Skeletal muscle tissue (tissue), 3 donors: ENCODE measurements at regions not wholly inside any gene's neighbourhood (a gene's known extent, or its start where the extent isn't known, plus 50 kb on each side); places are given as distances from the start of the nearest gene placed in this dataset.
"Not testable (repeated sequence)": the region's sequence is repeated elsewhere in the genome, so short reads cannot be mapped to it uniquely, and the experiment has no call there.

Experiments used
- H3K27ac ChIP-seq: one replicate; pipeline ENCODE4 v1.7.0; 2013; ENCODE audit warnings: mild to moderate bottlenecking, low read depth, low read length, inconsistent platforms
- H3K27me3 ChIP-seq, 3 donors: one replicate each; pipeline ENCODE4 v1.7.0; 2013; ENCODE audit warnings: low read length in 3 of 3; ENCODE audit not compliant: control insufficient read depth in 3 of 3, insufficient read depth in 3 of 3
- H3K36me3 ChIP-seq, 3 donors: one replicate each; pipeline ENCODE4 v1.7.0; 2013; ENCODE audit warnings: low read length in 3 of 3; ENCODE audit not compliant: control insufficient read depth in 3 of 3, insufficient read depth in 3 of 3
- H3K4me1 ChIP-seq, 3 donors: one replicate each; pipeline ENCODE4 v1.7.0; 2013; ENCODE audit warnings: low read length in 3 of 3, mild to moderate bottlenecking in 3 of 3; ENCODE audit not compliant: control insufficient read depth in 3 of 3, insufficient read depth in 3 of 3
- H3K4me3 ChIP-seq, 3 donors: one replicate each; pipeline ENCODE4 v1.7.0; 2013; ENCODE audit warnings: low read length in 3 of 3
- H3K9ac ChIP-seq, 3 donors: one replicate each; pipeline ENCODE4 v1.7.0; 2013; ENCODE audit warnings: low read length in 3 of 3, mild to moderate bottlenecking in 3 of 3, moderate library complexity in 2 of 3, low read depth in 1 of 3
- H3K9me3 ChIP-seq, 3 donors: one replicate each; pipeline ENCODE4 v1.7.0; 2013; ENCODE audit warnings: low read length in 3 of 3; ENCODE audit not compliant: control insufficient read depth in 3 of 3
- donor health status: Osteomylitis.

GRCh38 chr2:142615876-142616275 lies 261.6 kb upstream of the KYNU start:
- no peaks in the 10 kb centered on the region for H3K9me3 ChIP-seq
- no peaks in the 10 kb centered on the region for H3K4me1 ChIP-seq
- H3K36me3 ChIP-seq: no peaks in the 10 kb centered on the region
- H3K27ac ChIP-seq: no peak overlapping the region
- H3K9ac ChIP-seq: no peak overlapping the region
- no peak overlapping the region for H3K4me3 ChIP-seq
- no peaks in the 10 kb centered on the region for H3K27me3 ChIP-seq

- H3K9ac ChIP-seq, H3K4me1 ChIP-seq, H3K9me3 ChIP-seq, H3K4me3 ChIP-seq, H3K27me3 ChIP-seq, H3K36me3 ChIP-seq, H3K27ac ChIP-seq: not testable (repeated sequence)
Measured at GRCh38 chr2:142613193-142613592, 264.3 kb upstream of the KYNU start.

DNA sequence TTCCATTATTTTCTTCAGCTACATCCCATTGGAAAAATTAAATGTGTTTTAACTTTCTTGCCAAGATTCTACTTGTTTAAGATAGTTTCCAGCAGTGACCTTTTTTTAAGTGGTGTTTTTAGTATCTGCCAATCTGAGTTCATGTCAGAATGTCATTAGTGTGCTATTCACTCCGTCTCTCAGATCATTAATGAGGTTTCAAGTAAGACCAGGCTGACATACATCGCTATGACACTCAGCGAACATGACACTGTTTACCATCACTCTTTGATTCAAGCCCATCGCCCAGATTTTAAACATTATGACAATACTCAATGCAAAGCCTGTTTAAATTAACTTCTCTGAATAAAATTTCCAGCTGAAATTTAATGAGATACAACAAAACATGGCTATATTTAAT lies 272.0 kb upstream of the KYNU start:
- no peaks in the 10 kb centered on the region for H3K4me1 ChIP-seq
- H3K9ac ChIP-seq: no peak overlapping the region
- no peak overlapping the region for H3K4me3 ChIP-seq
- H3K27ac ChIP-seq: no peak overlapping the region
- no peaks in the 10 kb centered on the region for H3K36me3 ChIP-seq
- H3K9me3 ChIP-seq: no peaks in the 10 kb centered on the region
- H3K27me3 ChIP-seq: no peaks in the 10 kb centered on the region

DNA sequence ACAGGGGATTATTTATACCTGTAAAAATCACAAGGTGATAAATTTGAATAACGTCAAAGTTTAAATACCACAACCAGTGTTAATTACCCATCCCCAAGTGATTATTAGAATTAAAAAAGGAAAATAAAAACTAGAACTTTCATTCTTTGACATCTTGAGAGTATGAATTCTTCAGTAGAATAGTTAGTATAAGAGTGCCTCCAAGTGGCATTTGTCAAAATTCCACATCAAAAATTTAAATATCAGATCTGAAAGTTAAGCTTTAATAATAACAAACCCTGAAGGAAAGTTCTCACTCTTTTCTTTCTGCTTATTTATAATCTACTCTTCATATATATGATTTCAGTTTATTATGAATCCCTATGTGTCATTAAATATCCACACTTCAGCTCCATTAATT lies 273.7 kb upstream of the KYNU start:
- no peak overlapping the region for H3K9ac ChIP-seq
- H3K4me1 ChIP-seq: no peaks in the 10 kb centered on the region
- H3K27me3 ChIP-seq: no peaks in the 10 kb centered on the region
- no peak overlapping the region for H3K4me3 ChIP-seq
- H3K36me3 ChIP-seq: no peaks in the 10 kb centered on the region
- no peaks in the 10 kb centered on the region for H3K9me3 ChIP-seq
- no peak overlapping the region for H3K27ac ChIP-seq

DNA sequence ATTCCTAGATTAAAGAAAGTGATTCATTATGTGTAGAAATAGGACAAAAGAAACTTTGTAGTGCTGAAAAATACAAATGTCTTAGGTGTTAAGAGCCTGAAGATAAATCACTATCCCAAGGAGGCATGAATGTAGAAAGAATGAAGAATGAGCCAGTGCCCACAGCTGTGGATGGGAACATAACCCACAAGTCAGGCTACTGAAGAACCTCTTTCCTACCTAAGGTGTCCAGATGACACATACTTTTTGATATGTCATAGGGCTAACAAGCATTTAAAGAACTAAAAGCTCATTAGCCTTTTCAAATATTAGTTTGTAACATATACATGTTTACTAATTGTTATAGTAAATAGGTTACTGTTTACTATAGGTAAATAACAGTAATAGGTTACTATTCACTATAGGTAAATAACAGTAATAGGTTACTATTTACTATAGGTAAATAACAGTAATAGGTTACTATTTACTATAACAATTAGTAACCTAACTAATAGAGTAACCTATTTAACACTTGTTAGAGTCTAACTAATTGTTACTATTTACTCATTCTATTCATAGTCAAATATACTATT lies 275.0 kb upstream of the KYNU start:
- Histone ChIP-seq H3K9me3 (no peaks in the 10 kb centered on the region), H3K27me3 (no peaks in the 10 kb centered on the region), H3K4me1 (no peaks in the 10 kb centered on the region), H3K4me3 (no peak overlapping the region), H3K9ac (no peak overlapping the region), H3K36me3 (no peaks in the 10 kb centered on the region), H3K27ac (no peak overlapping the region)

- no peak overlapping the region for H3K4me3 ChIP-seq
- H3K9me3 ChIP-seq: no peaks in the 10 kb centered on the region
- H3K27me3 ChIP-seq: no peaks in the 10 kb centered on the region
- no peaks in the 10 kb centered on the region for H3K36me3 ChIP-seq
- H3K4me1 ChIP-seq: no peaks in the 10 kb centered on the region
- H3K27ac ChIP-seq: no peak overlapping the region
- no peak overlapping the region for H3K9ac ChIP-seq
Measured at GRCh38 chr2:142601794-142602193, 275.7 kb upstream of the KYNU start.

DNA sequence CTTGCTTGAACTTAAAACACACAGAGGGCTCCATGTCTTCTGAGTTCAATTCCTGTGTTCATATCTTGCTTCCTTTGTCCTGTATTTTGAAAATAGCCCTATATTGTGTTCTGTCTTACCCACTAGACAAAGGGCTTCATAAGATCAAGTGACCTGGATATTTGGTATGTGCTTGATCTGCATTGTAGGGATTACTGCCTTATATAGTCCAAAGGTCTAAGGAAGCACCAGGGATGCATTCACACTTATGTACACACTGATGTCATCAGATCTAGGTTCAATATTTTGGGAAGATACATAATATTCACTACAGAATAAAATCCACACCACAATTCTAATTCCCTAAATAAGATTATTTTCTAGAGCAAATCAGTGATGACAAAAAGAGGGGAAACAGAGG lies 278.0 kb upstream of the KYNU start:
- Histone ChIP-seq H3K27me3 (no peaks in the 10 kb centered on the region), H3K4me1 (no peaks in the 10 kb centered on the region), H3K9me3 (no peaks in the 10 kb centered on the region), H3K4me3 (no peak overlapping the region), H3K36me3 (no peaks in the 10 kb centered on the region), H3K9ac (no peak overlapping the region), H3K27ac (no peak overlapping the region)

DNA sequence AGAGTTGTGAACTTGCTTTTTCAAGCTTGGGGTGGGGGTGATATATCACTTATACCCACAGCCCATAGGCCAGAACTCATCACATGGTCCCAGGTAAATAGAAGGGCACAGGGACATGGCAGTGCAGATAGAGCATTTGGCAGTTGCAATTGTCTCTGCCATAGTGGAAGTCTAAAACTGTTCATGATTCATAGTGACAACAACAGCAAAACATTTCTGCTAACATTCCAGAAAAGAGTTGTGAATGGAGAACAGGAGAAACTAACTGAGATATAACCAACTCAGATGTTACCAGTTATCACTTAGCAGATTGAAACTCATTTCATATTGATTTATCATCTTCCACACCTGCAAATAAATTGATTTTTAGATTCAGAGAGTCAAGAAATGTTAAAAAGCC lies 278.6 kb upstream of the KYNU start:
- H3K4me3 ChIP-seq: no peak overlapping the region
- no peaks in the 10 kb centered on the region for H3K36me3 ChIP-seq
- H3K27ac ChIP-seq: no peak overlapping the region
- no peaks in the 10 kb centered on the region for H3K4me1 ChIP-seq
- H3K9ac ChIP-seq: no peak overlapping the region
- H3K9me3 ChIP-seq: no peaks in the 10 kb centered on the region
- no peaks in the 10 kb centered on the region for H3K27me3 ChIP-seq

- H3K27ac ChIP-seq: no peak overlapping the region
- no peak overlapping the region for H3K4me3 ChIP-seq
- no peaks in the 10 kb centered on the region for H3K27me3 ChIP-seq
- H3K36me3 ChIP-seq: no peaks in the 10 kb centered on the region
- no peak overlapping the region for H3K9ac ChIP-seq
- no peaks in the 10 kb centered on the region for H3K9me3 ChIP-seq
- no peaks in the 10 kb centered on the region for H3K4me1 ChIP-seq
Measured at GRCh38 chr2:142596334-142597088, 281.0 kb upstream of the KYNU start.

- Histone ChIP-seq H3K27ac (no peak overlapping the region), H3K4me1 (no peaks in the 10 kb centered on the region), H3K4me3 (no peak overlapping the region), H3K36me3 (no peaks in the 10 kb centered on the region), H3K9ac (no peak overlapping the region), H3K27me3 (no peaks in the 10 kb centered on the region), H3K9me3 (no peaks in the 10 kb centered on the region)
Measured at GRCh38 chr2:142594935-142595334, 282.5 kb upstream of the KYNU start.
